Fibroblast of lung (primary cell): ENCODE measurements at regions not wholly inside any gene's neighbourhood (a gene's known extent, or its start where the extent isn't known, plus 50 kb on each side); places are given as distances from the start of the nearest gene placed in this dataset.
A peak's percentile ranks its signal among the peaks of the same experiment; 100 is the strongest.

Source experiments
- DNase-seq, 2 donors: peaks; one replicate each; pipeline versions ENCODE4 v3.0.0 to v3.0.0-alpha.2; 2010; ENCODE audit warnings: low read depth in 2 of 2
- H2AFZ ChIP-seq: 2 replicates; pipeline ENCODE4 v1.5.1; 2012; ENCODE audit warnings: low read length, control low read depth, inconsistent platforms
- H3K27ac ChIP-seq: 2 replicates; pipeline ENCODE4 v1.5.1; 2011; ENCODE audit warnings: low read length, control low read depth; ENCODE audit not compliant: insufficient read depth
- H3K27me3 ChIP-seq: 2 replicates; pipeline ENCODE4 v1.5.1; 2011; ENCODE audit warnings: mild to moderate bottlenecking, low read length; ENCODE audit not compliant: control insufficient read depth, insufficient read depth
- H3K36me3 ChIP-seq: 2 replicates; pipeline ENCODE4 v1.5.1; 2011; ENCODE audit warnings: low read length; ENCODE audit not compliant: control insufficient read depth, insufficient read depth
- H3K4me1 ChIP-seq: 2 replicates; pipeline ENCODE4 v1.5.1; 2011; ENCODE audit warnings: low read length; ENCODE audit not compliant: control insufficient read depth, insufficient read depth; ENCODE audit errors: extremely low read depth
- H3K4me2 ChIP-seq: 2 replicates; pipeline ENCODE4 v1.5.1; 2011; ENCODE audit warnings: low read length, control low read depth; ENCODE audit not compliant: insufficient read depth; ENCODE audit errors: extremely low read depth
- H3K4me3 ChIP-seq, 4 experiments: fragments of 200-600 bp in 1 of 4; sonication (generic) in 1 of 4; replicated peaks in 1 of 4; 2 replicates each; pipeline ENCODE4 v1.5.1; 2011 to 2016; ENCODE audit warnings: low read length in 4 of 4, low read depth in 3 of 4, mild to moderate bottlenecking in 3 of 4, control low read depth in 2 of 4, inconsistent platforms in 1 of 4, mixed read lengths in 1 of 4; ENCODE audit not compliant: insufficient read depth in 1 of 4; ENCODE audit errors: control extremely low read depth in 1 of 4
- H3K79me2 ChIP-seq: 2 replicates; pipeline ENCODE4 v1.5.1; 2012; ENCODE audit warnings: mild to moderate bottlenecking, low read length, inconsistent platforms; ENCODE audit not compliant: control insufficient read depth, insufficient read depth
- H3K9ac ChIP-seq: 2 replicates; pipeline ENCODE4 v1.5.1; 2011; ENCODE audit warnings: mild to moderate bottlenecking, low read length, control low read depth; ENCODE audit not compliant: insufficient read depth
- H3K9me3 ChIP-seq: 2 replicates; pipeline ENCODE4 v1.5.1; 2012; ENCODE audit warnings: low read depth, low read length; ENCODE audit not compliant: control insufficient read depth, insufficient read depth
- H4K20me1 ChIP-seq: 2 replicates; pipeline ENCODE4 v1.5.1; 2011; ENCODE audit warnings: low read length; ENCODE audit not compliant: control insufficient read depth, insufficient read depth; ENCODE audit errors: extremely low read depth
- CTCF ChIP-seq, 2 donors: IDR thresholded peaks in 1 of 2; conservative IDR thresholded peaks in 1 of 2; 1 replicate in 1 of 2; 2 replicates in 1 of 2; pipeline ENCODE4 v1.5.1; 2011 to 2012; ENCODE audit warnings: low read length in 2 of 2, control low read depth in 1 of 2, inconsistent platforms in 1 of 2, low read depth in 1 of 2, mild to moderate bottlenecking in 1 of 2
- EZH2 ChIP-seq: IDR thresholded peaks from 2 replicates; pipeline ENCODE4 v1.5.1; 2012; ENCODE audit warnings: low read length, control low read depth, mild to moderate bottlenecking; ENCODE audit errors: missing control alignments

DNA sequence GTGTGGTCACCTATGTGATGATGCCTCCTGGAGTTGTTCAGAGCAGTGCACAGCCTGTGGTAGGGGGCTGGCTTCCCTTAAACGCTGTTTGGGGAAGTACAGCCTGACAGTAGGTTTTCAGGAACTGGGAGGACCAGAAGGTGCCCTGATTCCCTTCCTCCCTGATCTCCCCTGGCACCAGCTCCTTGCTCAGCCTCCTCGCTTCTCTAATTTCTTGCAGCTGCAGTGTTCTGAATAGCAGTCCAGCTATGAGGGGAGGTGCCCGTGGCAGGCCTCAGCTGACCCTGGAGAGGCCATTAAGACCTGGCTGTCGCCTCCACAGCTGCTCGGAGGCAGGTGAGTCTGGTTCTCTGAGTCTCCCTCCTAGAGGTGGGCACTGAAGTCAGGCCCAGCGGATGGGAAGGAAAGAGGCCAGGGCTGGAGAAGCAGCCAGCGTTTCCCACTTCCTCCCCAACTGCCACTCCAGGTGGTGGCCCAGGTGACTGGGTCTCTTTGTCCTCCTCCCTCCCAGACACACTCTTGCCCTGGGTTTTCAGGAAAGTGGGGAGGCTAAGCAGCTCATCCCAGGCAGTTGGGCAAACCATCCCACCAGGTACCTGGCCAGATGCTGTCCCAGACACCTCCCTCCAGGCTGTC lies 52.0 kb upstream of the RPL11 start:
- H3K4me1 ChIP-seq, result no peaks in the 10 kb centered on the region
- no peak overlapping the region for H3K4me2 ChIP-seq
- H3K27me3 ChIP-seq, result peaks cover 5% of the 10 kb centered on the region
- no peaks in the 10 kb centered on the region for H3K79me2 ChIP-seq
- no peaks in the 10 kb centered on the region for H3K36me3 ChIP-seq
- no peak overlapping the region for H3K27ac ChIP-seq
- no peak for DNase-seq
- H4K20me1 ChIP-seq, result no peaks in the 10 kb centered on the region
- H3K9ac ChIP-seq, result no peak overlapping the region
- no peak overlapping the region for H3K4me3 ChIP-seq
- no peak for TF ChIP-seq CTCF (conservative IDR thresholded peaks at IDR 0.05 in 1 of 2, IDR thresholded peaks at IDR 0.05 in 1 of 2; ENCODE audit: low read depth in 1 of 2, low read length in 2 of 2)
- peak; percentile 53 for TF ChIP-seq EZH2
- no peak overlapping the region for H2AFZ ChIP-seq
- H3K9me3 ChIP-seq, result no peaks in the 10 kb centered on the region

DNA sequence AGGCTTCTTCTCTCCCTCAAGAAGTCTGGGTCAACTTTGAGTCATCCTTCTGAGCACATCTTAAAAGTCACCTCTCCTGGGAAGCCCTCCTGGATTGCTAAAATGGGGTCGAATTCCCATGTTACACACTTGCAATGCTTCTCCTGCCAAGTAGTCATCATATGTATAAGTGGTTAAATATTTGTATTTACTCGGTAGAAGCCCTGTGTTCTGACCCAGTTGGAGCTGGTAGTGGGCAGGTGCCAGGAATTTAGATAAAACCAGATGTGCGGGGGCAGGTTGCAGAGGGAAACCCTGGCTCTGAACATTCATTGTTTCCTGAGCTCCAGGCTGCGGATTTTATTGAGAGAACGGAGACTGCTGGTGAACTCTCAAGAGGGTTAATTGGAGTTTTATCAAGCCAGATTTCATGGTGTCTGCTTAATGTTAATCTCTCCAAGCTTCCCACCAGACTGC lies 52.8 kb upstream of the RPL11 start:
- DNase-seq, result no peak
- TF ChIP-seq EZH2, result no peak
- TF ChIP-seq CTCF (conservative IDR thresholded peaks at IDR 0.05 in 1 of 2, IDR thresholded peaks at IDR 0.05 in 1 of 2; ENCODE audit: low read depth in 1 of 2, low read length in 2 of 2), result no peak
- Histone ChIP-seq H3K9me3 (no peaks in the 10 kb centered on the region), H3K27me3 (peaks cover 3% of the 10 kb centered on the region), H2AFZ (no peak overlapping the region), H3K4me1 (no peaks in the 10 kb centered on the region), H3K4me3 (no peak overlapping the region), H3K9ac (no peak overlapping the region), H3K36me3 (no peaks in the 10 kb centered on the region), H4K20me1 (no peaks in the 10 kb centered on the region), H3K79me2 (no peaks in the 10 kb centered on the region), H3K4me2 (no peak overlapping the region), H3K27ac (no peak overlapping the region)

DNA sequence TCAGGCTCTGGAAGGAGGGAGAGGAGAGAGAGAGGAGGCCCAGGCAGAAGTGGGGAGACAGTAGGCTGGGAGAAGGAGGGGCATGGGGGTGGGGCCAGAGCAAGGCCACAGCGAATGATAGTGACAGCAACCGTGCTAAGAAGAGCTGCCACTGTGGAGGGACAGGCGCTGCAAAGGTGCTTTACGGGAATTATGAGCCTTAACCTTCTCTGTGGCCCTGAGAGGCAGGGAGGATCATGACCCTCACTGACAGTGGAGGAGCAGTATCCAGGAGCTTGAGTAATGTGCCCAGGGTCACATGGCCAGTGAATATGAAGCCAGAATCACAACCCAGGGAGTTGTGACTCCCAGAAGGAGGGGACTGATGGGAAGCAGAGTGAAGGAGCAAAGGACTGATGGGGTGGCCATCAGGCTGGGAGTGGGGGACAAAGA lies 53.4 kb upstream of the RPL11 start:
- no peak for DNase-seq
- no peak overlapping the region for H3K4me3 ChIP-seq

More for the DNA sequence above, 53.4 kb upstream of the RPL11 start:
- TF ChIP-seq EZH2 (no peak), CTCF (conservative IDR thresholded peaks at IDR 0.05 in 1 of 2, IDR thresholded peaks at IDR 0.05 in 1 of 2; ENCODE audit: low read depth in 1 of 2, low read length in 2 of 2) (no peak)
- no peaks in the 10 kb centered on the region for H3K4me1 ChIP-seq
- H3K9ac ChIP-seq, result no peak overlapping the region
- H3K27ac ChIP-seq, result no peak overlapping the region
- no peaks in the 10 kb centered on the region for H3K79me2 ChIP-seq
- no peaks in the 10 kb centered on the region for H3K36me3 ChIP-seq
- H2AFZ ChIP-seq, result no peak overlapping the region
- no peaks in the 10 kb centered on the region for H3K27me3 ChIP-seq
- H3K9me3 ChIP-seq, result no peaks in the 10 kb centered on the region
- no peaks in the 10 kb centered on the region for H4K20me1 ChIP-seq
- H3K4me2 ChIP-seq, result no peak overlapping the region
